Ascending aorta (tissue), 2 donors: ENCODE measurements at regions not wholly inside any gene's neighbourhood (a gene's known extent, or its start where the extent isn't known, plus 50 kb on each side); places are given as distances from the start of the nearest gene placed in this dataset.
"Not testable (repeated sequence)": the region's sequence is repeated elsewhere in the genome, so short reads cannot be mapped to it uniquely, and the experiment has no call there.

Experiments used
- DNase-seq, 2 donors: peaks; one replicate each; pipeline ENCODE4 v3.0.0-alpha.2; 2019; ENCODE audit warnings: low spot score in 2 of 2
- H3K27ac ChIP-seq, 2 donors: fragments of 200-600 bp; sonication (generic); one replicate each; pipeline ENCODE4 v1.5.1; 2016 to 2017; ENCODE audit warnings: mild to moderate bottlenecking in 1 of 2
- H3K27me3 ChIP-seq: fragments of 200-600 bp; sonication (generic); one replicate; pipeline ENCODE4 v1.5.1; 2017
- H3K36me3 ChIP-seq, 2 donors: fragments of 200-600 bp; sonication (generic); one replicate each; pipeline ENCODE4 v1.5.1; 2016
- H3K4me1 ChIP-seq, 2 donors: fragments of 200-600 bp; sonication (generic); one replicate each; pipeline ENCODE4 v1.5.1; 2016 to 2017; ENCODE audit warnings: mild to moderate bottlenecking in 1 of 2
- H3K4me3 ChIP-seq, 2 donors: fragments of 200-600 bp; sonication (generic); one replicate each; pipeline ENCODE4 v1.5.1; 2016 to 2017; ENCODE audit warnings: mild to moderate bottlenecking in 1 of 2
- H3K9me3 ChIP-seq, 2 donors: fragments of 200-600 bp; sonication (generic); one replicate each; pipeline ENCODE4 v1.5.1; 2016
- CTCF ChIP-seq, 3 experiments: fragments of 200-600 bp in 2 of 3; fragments of 450-650 bp in 1 of 3; sonication (generic) in 2 of 3; IDR thresholded peaks; one replicate each; pipeline ENCODE4 v1.5.1; 2016 to 2019; ENCODE audit warnings: antibody characterized with exemption in 3 of 3, mild to moderate bottlenecking in 1 of 3, moderate library complexity in 1 of 3
- intact Hi-C: fragments of 100-400 bp; cut with DNase I; formaldehyde crosslinking; loops from one replicate; pipeline ENCODE4 v1.15.1; 2023

GRCh38 chr9:103183701-103184171 lies 188.6 kb downstream of the CYLC2 start:
- no peak for DNase-seq
- no peak for TF ChIP-seq CTCF (IDR thresholded peaks at IDR 0.05)
- intact Hi-C loops: loop anchor here (10.0 kb wide), 1 partner anchor 231 kb away; no protein-coding TSS in a partner anchor
- Histone ChIP-seq H3K4me1 (no peaks in the 10 kb centered on the region), H3K9me3 (no peaks in the 10 kb centered on the region), H3K27ac (no peak overlapping the region), H3K36me3 (no peaks in the 10 kb centered on the region), H3K4me3 (no peak overlapping the region), H3K27me3 (no peaks in the 10 kb centered on the region)

GRCh38 chr9:103186959-103187358 lies 191.8 kb downstream of the CYLC2 start:
- TF ChIP-seq CTCF (IDR thresholded peaks at IDR 0.05): no peak

GRCh38 chr9:103188781-103189350 lies 193.7 kb downstream of the CYLC2 start:
- no peaks in the 10 kb centered on the region for H3K4me1 ChIP-seq
- peak overlapping the region; percentile 1 to 39 for H3K4me3 ChIP-seq
- H3K27ac ChIP-seq: peak overlapping the region; percentile 67 to 76
- intact Hi-C loops: loop anchor here (10.0 kb wide), 1 partner anchor 226 kb away; no protein-coding TSS in a partner anchor
- no peaks in the 10 kb centered on the region for H3K9me3 ChIP-seq
- TF ChIP-seq CTCF (IDR thresholded peaks at IDR 0.05): no peak
- no peaks in the 10 kb centered on the region for H3K27me3 ChIP-seq
- DNase-seq: no peak
- H3K36me3 ChIP-seq: no peaks in the 10 kb centered on the region

More at GRCh38 chr9:103186959-103187358, 191.8 kb downstream of the CYLC2 start:
- no peaks in the 10 kb centered on the region for H3K27me3 ChIP-seq
- H3K9me3 ChIP-seq: no peaks in the 10 kb centered on the region
- no peaks in the 10 kb centered on the region for H3K4me1 ChIP-seq
- H3K27ac ChIP-seq: peak overlapping the region; percentile 28 to 53
- peak overlapping the region in 1 of 2 donors; percentile 41 for H3K4me3 ChIP-seq
- intact Hi-C loops: loop anchor here (10.0 kb wide), 1 partner anchor 228 kb away; no protein-coding TSS in a partner anchor
- no peaks in the 10 kb centered on the region for H3K36me3 ChIP-seq
- no peak for DNase-seq

- intact Hi-C loops: no loop called here
- Histone ChIP-seq H3K4me3 (no peak overlapping the region), H3K4me1 (no peaks in the 10 kb centered on the region), H3K27ac (no peak overlapping the region), H3K27me3 (no peaks in the 10 kb centered on the region), H3K36me3 (no peaks in the 10 kb centered on the region), H3K9me3 (no peaks in the 10 kb centered on the region)
- TF ChIP-seq CTCF (IDR thresholded peaks at IDR 0.05): no peak
- no peak for DNase-seq
Observed at GRCh38 chr9:103193992-103194391, 198.9 kb downstream of the CYLC2 start.

GRCh38 chr9:103203172-103203571 lies 208.0 kb downstream of the CYLC2 start:
- no peak overlapping the region for H3K4me3 ChIP-seq
- no peak for DNase-seq
- no peaks in the 10 kb centered on the region for H3K4me1 ChIP-seq
- no peaks in the 10 kb centered on the region for H3K9me3 ChIP-seq
- TF ChIP-seq CTCF (IDR thresholded peaks at IDR 0.05): no peak
- H3K36me3 ChIP-seq: no peaks in the 10 kb centered on the region
- no peaks in the 10 kb centered on the region for H3K27me3 ChIP-seq
- H3K27ac ChIP-seq: no peak overlapping the region
- intact Hi-C loops: no loop called here

- H3K4me3 ChIP-seq, H3K36me3 ChIP-seq, intact Hi-C loops, H3K27ac ChIP-seq, H3K9me3 ChIP-seq, H3K27me3 ChIP-seq, H3K4me1 ChIP-seq, DNase-seq: not testable (repeated sequence)
Observed at GRCh38 chr9:103205881-103206585, 210.9 kb downstream of the CYLC2 start.
